ENCODE measurements at regions not wholly inside any gene's neighbourhood (a gene's known extent, or its start where the extent isn't known, plus 50 kb on each side); places are given as distances from the start of the nearest gene placed in this dataset.
"Not testable (repeated sequence)": the region's sequence is repeated elsewhere in the genome, so short reads cannot be mapped to it uniquely, and the experiment has no call there.

GRCh38 chr12:73001806-73002205 is 729.6 kb downstream of the TRHDE start:
- H2BK5ac ChIP-seq (ENCODE audit: low read depth, low read length, poor library complexity, severe bottlenecking); H4K8ac ChIP-seq (ENCODE audit: low read length); H3K4me3 ChIP-seq (ENCODE audit: insufficient read depth in 1 of 2, low read depth in 1 of 2, low read length in 2 of 2); H3K27me3 ChIP-seq (ENCODE audit: control insufficient read depth in 1 of 2, insufficient read depth in 1 of 2, low read length in 2 of 2); H2BK120ac ChIP-seq (ENCODE audit: low read depth, low read length); H2AK5ac ChIP-seq (ENCODE audit: low read length, severe bottlenecking); H3K4me1 ChIP-seq (ENCODE audit: control insufficient read depth, insufficient read depth, low read depth, low read length); H3K18ac ChIP-seq (ENCODE audit: low read depth in 1 of 2, low read length in 2 of 2); H3K14ac ChIP-seq (ENCODE audit: low read length in 2 of 2); H3K23ac ChIP-seq (ENCODE audit: low read length in 2 of 2); H2AFZ ChIP-seq (ENCODE audit: low read depth, low read length); H3K9ac ChIP-seq (ENCODE audit: low read length); H4K91ac ChIP-seq (ENCODE audit: low read length); DNase-seq; H2BK12ac ChIP-seq (ENCODE audit: low read length in 2 of 2); H3K27ac ChIP-seq (ENCODE audit: low read length, poor library complexity, severe bottlenecking); H3K4me2 ChIP-seq (ENCODE audit: low read length, poor library complexity, severe bottlenecking); H2BK15ac ChIP-seq (ENCODE audit: low read depth, poor library complexity, severe bottlenecking); H3K79me1 ChIP-seq (replicated peaks; ENCODE audit: low read length, poor library complexity, severe bottlenecking); H3K9me3 ChIP-seq (ENCODE audit: control insufficient read depth, low read length); H3K36me3 ChIP-seq (ENCODE audit: control insufficient read depth in 1 of 2, insufficient read depth in 2 of 2, low read depth in 1 of 2, low read length in 2 of 2); H3K4ac ChIP-seq (ENCODE audit: low read depth in 1 of 2, low read length in 2 of 2): not testable (repeated sequence)
- 71% methylated on average over 3 of the region's 3 CpGs for WGBS

- H2BK15ac ChIP-seq (ENCODE audit: low read depth, poor library complexity, severe bottlenecking), result not testable (repeated sequence)
These were observed 730.3 kb downstream of the TRHDE start for GRCh38 chr12:73002504-73002903.

GRCh38 chr12:73009138-73009834 is 737.1 kb downstream of the TRHDE start:
- not testable (repeated sequence) for H4K8ac ChIP-seq (ENCODE audit: low read length); H2BK15ac ChIP-seq (ENCODE audit: low read depth, poor library complexity, severe bottlenecking); H3K36me3 ChIP-seq (ENCODE audit: control insufficient read depth in 1 of 2, insufficient read depth in 2 of 2, low read depth in 1 of 2, low read length in 2 of 2)

More at GRCh38 chr12:73002504-73002903, 730.3 kb downstream of the TRHDE start:
- not testable (repeated sequence) for H3K4me3 ChIP-seq (ENCODE audit: insufficient read depth in 1 of 2, low read depth in 1 of 2, low read length in 2 of 2); H3K23ac ChIP-seq (ENCODE audit: low read length in 2 of 2); H4K8ac ChIP-seq (ENCODE audit: low read length); H2AFZ ChIP-seq (ENCODE audit: low read depth, low read length); H2BK12ac ChIP-seq (ENCODE audit: low read length in 2 of 2); H2BK120ac ChIP-seq (ENCODE audit: low read depth, low read length); DNase-seq; H2BK5ac ChIP-seq (ENCODE audit: low read depth, low read length, poor library complexity, severe bottlenecking); H3K79me1 ChIP-seq (replicated peaks; ENCODE audit: low read length, poor library complexity, severe bottlenecking); H3K4me1 ChIP-seq (ENCODE audit: control insufficient read depth, insufficient read depth, low read depth, low read length); H3K27me3 ChIP-seq (ENCODE audit: control insufficient read depth in 1 of 2, insufficient read depth in 1 of 2, low read length in 2 of 2); H3K18ac ChIP-seq (ENCODE audit: low read depth in 1 of 2, low read length in 2 of 2); H3K14ac ChIP-seq (ENCODE audit: low read length in 2 of 2); H3K36me3 ChIP-seq (ENCODE audit: control insufficient read depth in 1 of 2, insufficient read depth in 2 of 2, low read depth in 1 of 2, low read length in 2 of 2); H3K9me3 ChIP-seq (ENCODE audit: control insufficient read depth, low read length); H4K91ac ChIP-seq (ENCODE audit: low read length); H3K4me2 ChIP-seq (ENCODE audit: low read length, poor library complexity, severe bottlenecking); H2AK5ac ChIP-seq (ENCODE audit: low read length, severe bottlenecking); H3K4ac ChIP-seq (ENCODE audit: low read depth in 1 of 2, low read length in 2 of 2); H3K27ac ChIP-seq (ENCODE audit: low read length, poor library complexity, severe bottlenecking); H3K9ac ChIP-seq (ENCODE audit: low read length)
- WGBS, result 63% methylated on average over 1 of the region's 1 CpG

GRCh38 chr12:73017981-73018380 is 745.8 kb downstream of the TRHDE start:
- Histone ChIP-seq H3K23ac (ENCODE audit: low read length in 2 of 2) (no peak overlapping the region), H3K4me3 (ENCODE audit: insufficient read depth in 1 of 2, low read depth in 1 of 2, low read length in 2 of 2) (no peak overlapping the region), H2BK120ac (ENCODE audit: low read depth, low read length) (no peak overlapping the region), H3K9ac (ENCODE audit: low read length) (no peak overlapping the region), H3K36me3 (ENCODE audit: control insufficient read depth in 1 of 2, insufficient read depth in 2 of 2, low read depth in 1 of 2, low read length in 2 of 2) (no peaks in the 10 kb centered on the region), H3K27ac (ENCODE audit: low read length, poor library complexity, severe bottlenecking) (no peak overlapping the region), H2BK15ac (ENCODE audit: low read depth, poor library complexity, severe bottlenecking) (no peak overlapping the region), H4K91ac (ENCODE audit: low read length) (no peak overlapping the region), H2AFZ (ENCODE audit: low read depth, low read length) (no peak overlapping the region), H3K18ac (ENCODE audit: low read depth in 1 of 2, low read length in 2 of 2) (no peak overlapping the region), H3K14ac (ENCODE audit: low read length in 2 of 2) (no peak overlapping the region), H2BK12ac (ENCODE audit: low read length in 2 of 2) (no peak overlapping the region), H4K8ac (ENCODE audit: low read length) (no peak overlapping the region), H3K9me3 (ENCODE audit: control insufficient read depth, low read length) (peaks cover 21% of the 10 kb centered on the region), H2BK5ac (ENCODE audit: low read depth, low read length, poor library complexity, severe bottlenecking) (no peak overlapping the region), H3K4me2 (ENCODE audit: low read length, poor library complexity, severe bottlenecking) (no peak overlapping the region), H3K4ac (ENCODE audit: low read depth in 1 of 2, low read length in 2 of 2) (no peak overlapping the region), H3K4me1 (ENCODE audit: control insufficient read depth, insufficient read depth, low read depth, low read length) (no peaks in the 10 kb centered on the region), H2AK5ac (ENCODE audit: low read length, severe bottlenecking) (no peak overlapping the region), H3K79me1 (replicated peaks; ENCODE audit: low read length, poor library complexity, severe bottlenecking) (no peaks in the 10 kb centered on the region), H3K27me3 (ENCODE audit: control insufficient read depth in 1 of 2, insufficient read depth in 1 of 2, low read length in 2 of 2) (no peaks in the 10 kb centered on the region)
- DNase-seq, result no peak

More at GRCh38 chr12:73009138-73009834, 737.1 kb downstream of the TRHDE start:
- H3K18ac ChIP-seq (ENCODE audit: low read depth in 1 of 2, low read length in 2 of 2); H3K4me3 ChIP-seq (ENCODE audit: insufficient read depth in 1 of 2, low read depth in 1 of 2, low read length in 2 of 2); H4K91ac ChIP-seq (ENCODE audit: low read length); H3K14ac ChIP-seq (ENCODE audit: low read length in 2 of 2); H3K79me1 ChIP-seq (replicated peaks; ENCODE audit: low read length, poor library complexity, severe bottlenecking); H3K4me1 ChIP-seq (ENCODE audit: control insufficient read depth, insufficient read depth, low read depth, low read length); H3K9ac ChIP-seq (ENCODE audit: low read length); H2BK120ac ChIP-seq (ENCODE audit: low read depth, low read length); H2AFZ ChIP-seq (ENCODE audit: low read depth, low read length); H2BK12ac ChIP-seq (ENCODE audit: low read length in 2 of 2); DNase-seq; H3K4me2 ChIP-seq (ENCODE audit: low read length, poor library complexity, severe bottlenecking); H3K4ac ChIP-seq (ENCODE audit: low read depth in 1 of 2, low read length in 2 of 2); H3K27ac ChIP-seq (ENCODE audit: low read length, poor library complexity, severe bottlenecking); H3K23ac ChIP-seq (ENCODE audit: low read length in 2 of 2); H2AK5ac ChIP-seq (ENCODE audit: low read length, severe bottlenecking); H2BK5ac ChIP-seq (ENCODE audit: low read depth, low read length, poor library complexity, severe bottlenecking); H3K27me3 ChIP-seq (ENCODE audit: control insufficient read depth in 1 of 2, insufficient read depth in 1 of 2, low read length in 2 of 2): not testable (repeated sequence)
- 68% methylated on average over 2 of the region's 3 CpGs for WGBS
- peaks cover 23% of the 10 kb centered on the region for H3K9me3 ChIP-seq (ENCODE audit: control insufficient read depth, low read length)

All from mesenchymal stem cell (in vitro differentiated cells and primary cell).